H9 (cell line): ENCODE measurements at regions not wholly inside any gene's neighbourhood (a gene's known extent, or its start where the extent isn't known, plus 50 kb on each side); places are given as distances from the start of the nearest gene placed in this dataset.
"Not testable (repeated sequence)": the region's sequence is repeated elsewhere in the genome, so short reads cannot be mapped to it uniquely, and the experiment has no call there.

ENCODE experiments used
- DNase-seq: peaks from one replicate; pipeline ENCODE4 v3.0.0-alpha.2; 2017
- H2AFZ ChIP-seq: one replicate; pipeline ENCODE4 v1.6.1; 2013; ENCODE audit warnings: mild to moderate bottlenecking, low read length, control low read depth, moderate library complexity
- H2AK5ac ChIP-seq: 2 replicates; pipeline ENCODE4 v1.6.1; 2013; ENCODE audit warnings: low read length, control low read depth, mixed read lengths; ENCODE audit not compliant: insufficient read length
- H2BK120ac ChIP-seq: one replicate; pipeline ENCODE4 v1.6.1; 2013; ENCODE audit warnings: low read depth, mild to moderate bottlenecking, low read length, control low read depth, inconsistent platforms; ENCODE audit not compliant: poor library complexity, severe bottlenecking
- H2BK12ac ChIP-seq: 2 replicates; pipeline ENCODE4 v1.6.1; 2013; ENCODE audit warnings: low read length, control low read depth, mixed read lengths, low read depth; ENCODE audit not compliant: insufficient read length
- H2BK15ac ChIP-seq: 2 replicates; pipeline ENCODE4 v1.6.1; 2013; ENCODE audit warnings: low read depth, low read length, control low read depth
- H2BK20ac ChIP-seq: one replicate; pipeline ENCODE4 v1.6.1; 2013; ENCODE audit warnings: low read depth, mild to moderate bottlenecking, low read length, control low read depth, inconsistent platforms; ENCODE audit not compliant: poor library complexity, severe bottlenecking
- H2BK5ac ChIP-seq: 2 replicates; pipeline ENCODE4 v1.6.1; 2013; ENCODE audit warnings: low read length, control low read depth, mixed read lengths; ENCODE audit not compliant: insufficient read length
- H3K14ac ChIP-seq: 2 replicates; pipeline ENCODE4 v1.6.1; 2013; ENCODE audit warnings: low read length, control low read depth; ENCODE audit not compliant: insufficient read depth
- H3K18ac ChIP-seq: 2 replicates; pipeline ENCODE4 v1.6.1; 2013; ENCODE audit warnings: low read depth, mild to moderate bottlenecking, mixed read lengths, low read length, control low read depth; ENCODE audit not compliant: insufficient read length
- H3K23ac ChIP-seq: 2 replicates; pipeline ENCODE4 v1.6.1; 2013; ENCODE audit warnings: low read length, control low read depth, mixed read lengths, low read depth; ENCODE audit not compliant: insufficient read length
- H3K23me2 ChIP-seq: 2 replicates; pipeline ENCODE4 v1.6.1; 2013; ENCODE audit warnings: low read depth, mild to moderate bottlenecking, mixed read lengths, low read length, control low read depth; ENCODE audit not compliant: insufficient read length, poor library complexity, severe bottlenecking
- H3K27ac ChIP-seq: 2 replicates; pipeline ENCODE4 v1.5.1; 2013; ENCODE audit warnings: low read length, control low read depth, mixed read lengths, low read depth; ENCODE audit not compliant: insufficient read length
- H3K27me3 ChIP-seq: 2 replicates; pipeline ENCODE4 v1.6.1; 2013; ENCODE audit warnings: low read length, control low read depth, inconsistent platforms; ENCODE audit not compliant: insufficient read depth
- H3K4ac ChIP-seq: 2 replicates; pipeline ENCODE4 v1.6.1; 2013; ENCODE audit warnings: low read depth, mild to moderate bottlenecking, control low read depth, inconsistent platforms, low read length, moderate library complexity
- H3K4me1 ChIP-seq: 2 replicates; pipeline ENCODE4 v1.6.1; 2013; ENCODE audit warnings: low read length, control low read depth, inconsistent platforms; ENCODE audit not compliant: insufficient read depth
- H3K4me2 ChIP-seq: 2 replicates; pipeline ENCODE4 v1.6.1; 2013; ENCODE audit warnings: low read length, control low read depth, mixed read lengths; ENCODE audit not compliant: insufficient read length, insufficient read depth
- H3K56ac ChIP-seq: 2 replicates; pipeline ENCODE4 v1.6.1; 2013; ENCODE audit warnings: low read depth, mild to moderate bottlenecking, mixed read lengths, low read length, control low read depth; ENCODE audit not compliant: insufficient read length
- H3K79me1 ChIP-seq: 2 replicates; pipeline ENCODE4 v1.6.1; 2013; ENCODE audit warnings: low read depth, mild to moderate bottlenecking, moderate library complexity, low read length, control low read depth, inconsistent platforms; ENCODE audit not compliant: insufficient read depth, poor library complexity, severe bottlenecking
- H3K79me2 ChIP-seq: 2 replicates; pipeline ENCODE4 v1.6.1; 2013; ENCODE audit warnings: low read length, control low read depth, inconsistent platforms; ENCODE audit not compliant: insufficient read depth
- H3K9ac ChIP-seq: 2 replicates; pipeline ENCODE4 v1.6.1; 2013; ENCODE audit warnings: low read length, control low read depth, mixed read lengths; ENCODE audit not compliant: insufficient read length; ENCODE audit errors: extremely low read depth
- H3K9me3 ChIP-seq: one replicate; pipeline ENCODE4 v1.6.1; 2013; ENCODE audit warnings: low read depth, low read length, inconsistent platforms; ENCODE audit not compliant: control insufficient read depth
- H3T11ph ChIP-seq: one replicate; pipeline ENCODE4 v1.6.1; 2013; ENCODE audit warnings: mild to moderate bottlenecking, low read length, control low read depth, inconsistent platforms
- H4K20me1 ChIP-seq: one replicate; pipeline ENCODE4 v1.6.1; 2013; ENCODE audit not compliant: control insufficient read depth, insufficient read length, insufficient read depth
- H4K5ac ChIP-seq: 2 replicates; pipeline ENCODE4 v1.6.1; 2013; ENCODE audit warnings: low read depth, mild to moderate bottlenecking, mixed read lengths, low read length, control low read depth; ENCODE audit not compliant: insufficient read length
- H4K8ac ChIP-seq: replicated peaks from 2 replicates; pipeline ENCODE4 v1.6.1; 2013; ENCODE audit warnings: low read length, control low read depth, mixed read lengths, low read depth; ENCODE audit not compliant: insufficient read length
- H4K91ac ChIP-seq: 2 replicates; pipeline ENCODE4 v1.6.1; 2013; ENCODE audit warnings: low read depth, mild to moderate bottlenecking, moderate library complexity, mixed read lengths, low read length, control low read depth; ENCODE audit not compliant: insufficient read length
- H3K27ac Mint-ChIP-seq, 3 experiments: 2 replicates in 2 of 3; 3 replicates in 1 of 3; pipeline ENCODE4 v1.8.0; 2020 to 2021; ENCODE audit warnings: mixed read lengths in 3 of 3, mild to moderate bottlenecking in 1 of 3, moderate library complexity in 1 of 3
- H3K27me3 Mint-ChIP-seq: 2 replicates; pipeline ENCODE4 v1.8.0; 2021; ENCODE audit warnings: low read depth, mild to moderate bottlenecking, moderate library complexity, mixed read lengths
- H3K36me3 Mint-ChIP-seq, 3 experiments: 2 replicates in 2 of 3; 3 replicates in 1 of 3; pipeline ENCODE4 v1.8.0; 2020 to 2021; ENCODE audit warnings: low read depth in 3 of 3, mixed read lengths in 3 of 3; ENCODE audit not compliant: insufficient read depth in 1 of 3
- H3K4me1 Mint-ChIP-seq, 2 experiments: 2 replicates each; pipeline ENCODE4 v1.8.0; 2020; ENCODE audit warnings: mixed read lengths in 2 of 2
- H3K4me3 Mint-ChIP-seq, 2 experiments: 2 replicates in 1 of 2; 3 replicates in 1 of 2; pipeline ENCODE4 v1.8.0; 2020 to 2021; ENCODE audit warnings: mild to moderate bottlenecking in 2 of 2, mixed read lengths in 2 of 2, moderate library complexity in 1 of 2
- H3K9me3 Mint-ChIP-seq, 2 experiments: 2 replicates in 1 of 2; 3 replicates in 1 of 2; pipeline ENCODE4 v1.8.0; 2020; ENCODE audit warnings: mild to moderate bottlenecking in 2 of 2, mixed read lengths in 2 of 2, moderate library complexity in 1 of 2
- CTCF ChIP-seq: fragments of 200-600 bp; sonication (generic); conservative IDR thresholded peaks from 3 replicates; pipeline ENCODE4 v1.8.0; 2021; ENCODE audit warnings: antibody characterized with exemption, mild to moderate bottlenecking
- WGBS: extraction: QIAGEN DNeasy Blood & Tissue Kit; methylation state at CpG from one replicate; pipeline ENCODE4 v1.1.7; 2013; ENCODE audit warnings: missing lambda C conversion rate, low lambda C conversion rate, mixed read lengths; ENCODE audit not compliant: insufficient read length; ENCODE audit errors: extremely low coverage; 5-methylcytosine and 5-hydroxymethylcytosine counted together

DNA sequence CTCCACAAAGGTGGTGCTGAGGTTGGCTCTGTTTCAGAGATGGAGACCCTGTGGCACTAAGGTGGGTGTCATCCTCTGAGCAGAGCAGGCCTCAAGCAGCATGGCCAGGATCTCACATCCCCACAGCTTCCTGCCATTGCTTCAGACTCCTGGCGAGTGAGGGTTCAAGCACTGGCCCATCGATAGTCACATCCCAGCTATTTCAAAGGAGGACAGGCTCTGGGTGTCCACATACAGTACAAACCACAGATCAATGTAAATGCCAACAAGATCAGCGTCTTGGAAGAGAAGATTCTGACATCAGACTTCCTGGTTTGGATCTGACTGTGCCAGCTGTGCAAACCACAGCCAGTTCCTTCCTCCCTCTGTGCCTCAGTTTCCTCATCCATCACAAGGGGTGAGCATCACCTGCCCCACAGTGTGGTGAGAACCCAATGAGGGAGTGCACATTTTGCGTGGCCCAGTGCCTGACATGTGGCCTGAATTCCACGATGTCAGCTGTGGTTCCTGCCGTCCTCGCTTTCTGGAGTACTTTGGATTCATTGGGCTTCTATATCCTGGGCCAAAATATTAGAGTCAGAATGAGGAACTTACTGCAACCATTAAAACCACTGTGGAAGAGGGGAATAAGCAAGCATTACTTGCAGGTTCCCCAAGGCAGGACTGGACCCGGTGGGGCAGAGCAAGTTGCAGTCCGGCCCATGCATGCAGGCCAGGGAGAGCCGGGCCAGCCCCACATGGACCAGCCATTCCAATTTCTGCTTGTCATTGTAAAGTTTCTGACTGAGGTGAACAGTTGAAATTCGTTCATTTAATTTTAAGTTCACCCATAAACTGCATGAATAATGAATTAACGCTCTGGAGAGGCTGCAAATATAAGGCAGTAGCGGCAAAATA, 236.0 kb downstream of the TTLL2 start:
- no peak overlapping the region for H2BK15ac ChIP-seq
- H3K14ac ChIP-seq, result no peak overlapping the region
- H2BK12ac ChIP-seq, result no peak overlapping the region
- no peak overlapping the region for H3K18ac ChIP-seq
- peaks cover 4% of the 10 kb centered on the region in 2 experiments for H3K9me3 Mint-ChIP-seq
- H3K9me3 ChIP-seq, result no peaks in the 10 kb centered on the region
- H4K20me1 ChIP-seq, result no peaks in the 10 kb centered on the region
- H3K23me2 ChIP-seq, result peaks cover 4% of the 10 kb centered on the region
- H4K5ac ChIP-seq, result no peak overlapping the region
- no peak overlapping the region for H2BK5ac ChIP-seq
- no peak overlapping the region for H3K27ac ChIP-seq
- no peak overlapping the region for H3K27ac Mint-ChIP-seq
- no peak overlapping the region for H3K23ac ChIP-seq
- H3K27me3 Mint-ChIP-seq, result peaks cover 11% of the 10 kb centered on the region
- no peak overlapping the region for H2AFZ ChIP-seq
- no CpG with 5 or more reads among the region's 13 CpGs for WGBS
- no peaks in the 10 kb centered on the region for H3K27me3 ChIP-seq
- no peak for DNase-seq
- no peak overlapping the region for H4K91ac ChIP-seq
- no peak overlapping the region for H3K9ac ChIP-seq
- H4K8ac ChIP-seq, result no peak overlapping the region
- no peak overlapping the region for H3K4me3 Mint-ChIP-seq
- H2BK120ac ChIP-seq, result no peak overlapping the region
- no peaks in the 10 kb centered on the region; the same call in 1 of the 2 replicates for H3K4me1 ChIP-seq
- TF ChIP-seq CTCF, result no peak
- no peak overlapping the region for H2AK5ac ChIP-seq
- H3T11ph ChIP-seq, result no peak overlapping the region
- no peak overlapping the region for H3K56ac ChIP-seq
- H3K79me2 ChIP-seq, result no peaks in the 10 kb centered on the region
- H2BK20ac ChIP-seq, result no peak overlapping the region
- no peak overlapping the region for H3K4ac ChIP-seq
- no peaks in the 10 kb centered on the region for H3K79me1 ChIP-seq
- H3K4me1 Mint-ChIP-seq, result peaks cover 3 to 5% of the 10 kb centered on the region in 2 experiments
- no peak overlapping the region for H3K4me2 ChIP-seq
- no peaks in the 10 kb centered on the region; a peak in 3 of 7 replicates for H3K36me3 Mint-ChIP-seq

- H3K4me1 ChIP-seq, H2AK5ac ChIP-seq, H2BK120ac ChIP-seq, H2BK5ac ChIP-seq, H3K4me1 Mint-ChIP-seq, H3K4me3 Mint-ChIP-seq, H3K23me2 ChIP-seq, H3K27me3 ChIP-seq, H4K20me1 ChIP-seq, H3K14ac ChIP-seq, H4K91ac ChIP-seq, H3K56ac ChIP-seq, DNase-seq, H3K9ac ChIP-seq, H3K4me2 ChIP-seq, H3K79me2 ChIP-seq, H2BK15ac ChIP-seq, H2BK12ac ChIP-seq, H4K8ac ChIP-seq, H2BK20ac ChIP-seq, H3K18ac ChIP-seq, H3K9me3 ChIP-seq, H4K5ac ChIP-seq, H3K4ac ChIP-seq, H2AFZ ChIP-seq, H3K36me3 Mint-ChIP-seq, H3K79me1 ChIP-seq, H3T11ph ChIP-seq, H3K27ac ChIP-seq, H3K23ac ChIP-seq, H3K9me3 Mint-ChIP-seq, H3K27ac Mint-ChIP-seq: not testable (repeated sequence)
- peaks cover 11% of the 10 kb centered on the region for H3K27me3 Mint-ChIP-seq
- WGBS, result 76% methylated on average over 2 of the region's 6 CpGs
Measured at GRCh38 chr6:167562862-167563261, 238.0 kb downstream of the TTLL2 start.
